Epithelial cell of esophagus (primary cell): ENCODE measurements at regions not wholly inside any gene's neighbourhood (a gene's known extent, or its start where the extent isn't known, plus 50 kb on each side); places are given as distances from the start of the nearest gene placed in this dataset.
A peak's percentile ranks its signal among the peaks of the same experiment; 100 is the strongest.
"Not testable (repeated sequence)": the region's sequence is repeated elsewhere in the genome, so short reads cannot be mapped to it uniquely, and the experiment has no call there.

Experiments used
- DNase-seq: peaks from one replicate; pipeline ENCODE4 v3.0.0; 2010; ENCODE audit warnings: low read depth
- H3K4me3 ChIP-seq: 2 replicates; pipeline ENCODE4 v1.5.1; 2011; ENCODE audit warnings: mild to moderate bottlenecking, low read length, control low read depth
- TF ChIP-seq, protein P1 (sequence below): IDR thresholded peaks from 2 replicates; pipeline ENCODE4 v1.5.1; 2011; ENCODE audit warnings: low read depth, mild to moderate bottlenecking, low read length, control low read depth, inconsistent platforms; ENCODE audit not compliant: insufficient read depth; ENCODE audit errors: missing control alignments

DNA sequence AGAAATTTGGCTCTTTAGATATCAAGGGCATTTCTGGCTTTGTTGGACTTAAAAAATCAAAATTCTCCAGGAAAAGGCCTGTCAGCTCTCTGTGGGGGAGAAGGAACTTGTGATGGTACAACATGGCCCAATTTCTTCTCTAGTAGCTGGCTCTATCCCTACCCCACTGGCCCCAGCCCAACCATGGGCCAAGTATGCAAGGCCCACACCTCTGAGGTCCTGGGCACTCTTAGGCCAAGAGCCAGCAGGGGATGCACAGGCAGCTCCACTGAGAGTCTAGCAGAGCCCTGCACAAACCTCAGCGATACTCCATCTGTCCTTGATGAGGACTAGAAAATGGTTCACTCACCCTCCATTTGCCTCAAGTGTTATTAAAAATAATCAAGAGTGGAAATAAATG, 261.2 kb downstream of the C7orf25 start:
- DNase-seq = no peak
- no peak overlapping the region for H3K4me3 ChIP-seq
- TF ChIP-seq, protein P1, sequence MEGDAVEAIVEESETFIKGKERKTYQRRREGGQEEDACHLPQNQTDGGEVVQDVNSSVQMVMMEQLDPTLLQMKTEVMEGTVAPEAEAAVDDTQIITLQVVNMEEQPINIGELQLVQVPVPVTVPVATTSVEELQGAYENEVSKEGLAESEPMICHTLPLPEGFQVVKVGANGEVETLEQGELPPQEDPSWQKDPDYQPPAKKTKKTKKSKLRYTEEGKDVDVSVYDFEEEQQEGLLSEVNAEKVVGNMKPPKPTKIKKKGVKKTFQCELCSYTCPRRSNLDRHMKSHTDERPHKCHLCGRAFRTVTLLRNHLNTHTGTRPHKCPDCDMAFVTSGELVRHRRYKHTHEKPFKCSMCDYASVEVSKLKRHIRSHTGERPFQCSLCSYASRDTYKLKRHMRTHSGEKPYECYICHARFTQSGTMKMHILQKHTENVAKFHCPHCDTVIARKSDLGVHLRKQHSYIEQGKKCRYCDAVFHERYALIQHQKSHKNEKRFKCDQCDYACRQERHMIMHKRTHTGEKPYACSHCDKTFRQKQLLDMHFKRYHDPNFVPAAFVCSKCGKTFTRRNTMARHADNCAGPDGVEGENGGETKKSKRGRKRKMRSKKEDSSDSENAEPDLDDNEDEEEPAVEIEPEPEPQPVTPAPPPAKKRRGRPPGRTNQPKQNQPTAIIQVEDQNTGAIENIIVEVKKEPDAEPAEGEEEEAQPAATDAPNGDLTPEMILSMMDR = no peak

DNA sequence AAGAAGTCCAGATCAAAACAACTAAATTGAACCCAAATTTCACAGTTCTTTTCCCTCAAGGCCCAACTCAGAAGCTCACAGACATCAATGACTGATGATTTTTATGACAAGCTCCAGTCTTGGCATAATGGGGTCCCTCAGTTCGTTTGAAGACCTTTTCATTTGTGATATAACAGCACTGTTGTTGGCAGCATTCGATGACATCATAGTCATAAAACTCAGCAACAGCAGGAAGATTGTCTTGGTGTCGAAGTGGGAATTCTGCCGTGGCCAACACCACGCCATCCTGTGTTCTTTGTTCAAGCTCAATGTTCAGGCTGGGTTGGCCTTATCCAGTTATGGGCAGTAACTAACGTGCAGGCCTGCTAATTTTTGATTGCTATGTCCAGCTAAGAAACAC, 261.7 kb downstream of the C7orf25 start:
- TF ChIP-seq, protein P1 = no peak
- H3K4me3 ChIP-seq = no peak overlapping the region
- DNase-seq = no peak

DNA sequence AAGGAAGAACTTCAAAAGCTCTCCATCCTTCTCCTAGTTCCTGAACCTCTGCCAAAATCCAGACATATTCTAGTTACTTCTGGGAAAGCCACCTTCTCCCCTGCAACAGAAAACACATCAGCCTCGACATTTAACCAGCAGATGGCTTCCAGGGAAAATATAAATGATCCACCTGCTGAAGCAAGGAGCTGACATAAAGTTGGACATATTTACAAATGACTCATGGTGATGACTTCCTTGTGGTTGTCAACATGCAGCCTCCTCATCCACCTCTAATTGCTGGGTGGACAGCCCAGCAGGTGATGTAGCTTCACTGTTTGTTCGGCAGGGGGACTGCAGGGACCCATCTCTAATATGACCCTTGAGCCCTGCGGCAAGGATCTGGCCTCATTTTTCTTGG, 266.0 kb downstream of the C7orf25 start:
- H3K4me3 ChIP-seq = no peak overlapping the region
- TF ChIP-seq, protein P1 = peak; percentile 26
- DNase-seq = peak; percentile 62

DNA sequence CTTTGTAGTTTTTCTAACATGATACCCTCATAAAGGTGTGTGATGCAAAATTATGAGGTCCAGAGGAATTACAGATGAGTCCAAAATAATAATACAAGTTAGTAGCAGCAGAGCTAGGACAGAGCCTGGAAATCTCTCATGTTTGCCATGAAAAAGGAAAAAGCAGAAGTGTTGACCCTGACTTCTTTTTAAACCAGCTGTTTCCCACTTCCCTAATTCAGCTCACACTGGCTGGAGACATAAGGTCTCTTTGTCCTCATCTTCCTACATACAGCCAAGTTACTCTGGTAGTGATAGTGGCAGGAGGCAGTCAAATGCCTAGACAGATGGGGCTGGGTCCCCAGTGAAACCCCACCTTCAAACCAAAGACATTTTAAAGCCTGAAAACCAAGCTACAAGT, 269.2 kb downstream of the C7orf25 start:
- TF ChIP-seq, protein P1 = no peak
- DNase-seq = no peak
- H3K4me3 ChIP-seq = no peak overlapping the region

DNA sequence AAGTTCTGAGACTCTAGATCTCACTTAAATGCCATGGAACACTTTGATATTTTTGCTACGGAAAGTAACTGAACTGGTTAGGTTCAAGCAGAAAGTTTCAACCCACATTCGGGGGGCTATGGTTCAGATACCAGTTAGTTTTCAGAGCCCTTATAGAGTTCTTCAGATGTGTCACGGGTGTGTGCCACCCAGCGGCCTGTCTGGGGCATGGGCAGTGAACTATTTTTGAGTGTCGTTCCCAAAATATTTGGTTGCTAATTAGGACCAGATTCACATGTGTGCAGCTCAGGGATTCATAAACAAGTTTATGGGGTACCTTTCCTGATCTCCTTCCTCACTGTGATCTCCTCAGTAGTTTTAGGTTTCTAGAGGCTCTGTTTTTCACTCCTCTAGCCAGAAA, 271.9 kb downstream of the C7orf25 start:
- DNase-seq = no peak
- TF ChIP-seq, protein P1 = no peak

DNA sequence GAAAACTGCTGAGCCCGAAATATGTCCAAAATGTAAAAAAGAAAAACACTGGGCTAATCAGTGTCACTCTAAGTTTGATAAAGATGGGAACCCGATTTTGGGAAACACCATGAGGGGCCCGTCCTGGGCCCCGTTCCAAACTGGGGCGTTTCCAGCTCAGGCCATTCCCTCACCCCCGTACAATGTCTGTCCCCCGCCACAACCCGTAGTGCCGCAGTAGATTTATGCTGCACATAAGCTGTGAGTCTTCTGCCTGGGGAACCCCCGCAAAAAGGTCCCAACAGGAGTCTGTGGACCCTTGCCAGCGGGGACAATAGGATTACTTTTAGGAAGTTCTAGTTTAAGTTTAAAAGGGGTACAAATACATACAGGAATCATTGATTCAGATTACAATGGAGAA, 275.5 kb downstream of the C7orf25 start:
- DNase-seq = not testable (repeated sequence)

More for the DNA sequence above, 271.9 kb downstream of the C7orf25 start:
- no peak overlapping the region for H3K4me3 ChIP-seq

DNA sequence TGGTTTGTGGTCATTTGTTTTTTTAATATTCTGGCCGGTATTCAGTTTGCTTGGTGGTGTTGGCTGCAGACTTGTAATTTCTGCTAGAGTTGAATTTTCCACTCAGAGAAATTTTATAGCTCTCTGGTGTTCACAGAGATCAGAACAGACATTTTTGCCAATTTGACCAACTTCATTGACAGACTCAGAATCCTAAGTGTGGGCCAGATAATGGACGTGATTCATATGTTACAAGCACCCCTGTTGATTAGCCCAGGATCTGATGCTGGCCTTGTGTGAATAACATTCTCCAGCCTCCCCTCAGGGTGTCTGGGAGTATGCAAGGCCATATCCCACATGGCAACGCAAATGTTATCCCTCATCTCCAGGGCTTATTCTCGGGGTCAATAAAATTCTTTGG, 283.8 kb downstream of the C7orf25 start:
- H3K4me3 ChIP-seq = no peak overlapping the region
- DNase-seq = no peak
- TF ChIP-seq, protein P1 = no peak

More for the DNA sequence above, 275.5 kb downstream of the C7orf25 start:
- H3K4me3 ChIP-seq = not testable (repeated sequence)
